ENCODE measurements at regions not wholly inside any gene's neighbourhood (a gene's known extent, or its start where the extent isn't known, plus 50 kb on each side); places are given as distances from the start of the nearest gene placed in this dataset.

GRCh38 chr16:52731219-52731875, 184.4 kb upstream of the TOX3 start:
- TF ChIP-seq CTCF (IDR thresholded peaks at IDR 0.05; ENCODE audit: low read depth, low read length, poor library complexity, severe bottlenecking) (no peak), EZH2phosphoT487 (IDR thresholded peaks at IDR 0.05; ENCODE audit: borderline replicate concordance, low read length) (no peak)
